ENCODE measurements at regions not wholly inside any gene's neighbourhood (a gene's known extent, or its start where the extent isn't known, plus 50 kb on each side); places are given as distances from the start of the nearest gene placed in this dataset.
A peak's percentile ranks its signal among the peaks of the same experiment; 100 is the strongest.

- Histone ChIP-seq H3K9ac (ENCODE audit: low read depth, low read length) (no peak overlapping the region), H3K4me3 (ENCODE audit: low read depth in 1 of 2, low read length in 2 of 2) (no peak overlapping the region), H2AFZ (ENCODE audit: low read depth, low read length) (no peak overlapping the region), H3K4me2 (ENCODE audit: insufficient read depth, low read length) (no peak overlapping the region), H3K79me2 (ENCODE audit: insufficient read depth, low read length) (no peaks in the 10 kb centered on the region), H3K36me3 (ENCODE audit: insufficient read depth, low read length) (no peaks in the 10 kb centered on the region), H3K27me3 (ENCODE audit: insufficient read depth, low read length, poor library complexity) (no peaks in the 10 kb centered on the region), H3K4me1 (ENCODE audit: insufficient read depth, low read length) (peaks cover 54% of the 10 kb centered on the region), H3K27ac (ENCODE audit: low read length) (no peak overlapping the region; the same call in 1 of the 2 replicates), H4K20me1 (ENCODE audit: insufficient read depth, low read length) (no peaks in the 10 kb centered on the region), H3K9me3 (ENCODE audit: insufficient read depth, low read length, severe bottlenecking) (no peaks in the 10 kb centered on the region)
- no peak for DNase-seq
- ATAC-seq (ENCODE audit: insufficient read depth, low read depth): no peak
- TF ChIP-seq CTCF (IDR thresholded peaks at IDR 0.05; ENCODE audit: borderline replicate concordance, extremely low read depth, low read length, poor library complexity, severe bottlenecking) (no peak), EZH2 (IDR thresholded peaks at IDR 0.05; ENCODE audit: borderline replicate concordance, low read depth, low read length, severe bottlenecking) (no peak)
Measured at GRCh38 chr5:82636591-82636990, 358.4 kb upstream of the RPS23 start.

- Histone ChIP-seq H2AFZ (ENCODE audit: low read depth, low read length) (no peak overlapping the region), H3K4me3 (ENCODE audit: low read depth in 1 of 2, low read length in 2 of 2) (no peak overlapping the region), H3K4me2 (ENCODE audit: insufficient read depth, low read length) (no peak overlapping the region), H3K4me1 (ENCODE audit: insufficient read depth, low read length) (peaks cover 46% of the 10 kb centered on the region), H4K20me1 (ENCODE audit: insufficient read depth, low read length) (no peaks in the 10 kb centered on the region), H3K27ac (ENCODE audit: low read length) (peak overlapping the region; percentile 53), H3K79me2 (ENCODE audit: insufficient read depth, low read length) (no peaks in the 10 kb centered on the region), H3K27me3 (ENCODE audit: insufficient read depth, low read length, poor library complexity) (no peaks in the 10 kb centered on the region), H3K9ac (ENCODE audit: low read depth, low read length) (no peak overlapping the region), H3K36me3 (ENCODE audit: insufficient read depth, low read length) (no peaks in the 10 kb centered on the region), H3K9me3 (ENCODE audit: insufficient read depth, low read length, severe bottlenecking) (no peaks in the 10 kb centered on the region)
- ATAC-seq (ENCODE audit: insufficient read depth, low read depth) (peak; percentile 71), DNase-seq (peak; percentile 52)
- TF ChIP-seq CTCF (IDR thresholded peaks at IDR 0.05; ENCODE audit: borderline replicate concordance, extremely low read depth, low read length, poor library complexity, severe bottlenecking): no peak
- no peak for TF ChIP-seq EZH2 (IDR thresholded peaks at IDR 0.05; ENCODE audit: borderline replicate concordance, low read depth, low read length, severe bottlenecking)
Measured at GRCh38 chr5:82635561-82636288, 357.6 kb upstream of the RPS23 start.

GRCh38 chr5:82628364-82628910 is 350.3 kb upstream of the RPS23 start:
- no peaks in the 10 kb centered on the region for H3K27me3 ChIP-seq (ENCODE audit: insufficient read depth, low read length, poor library complexity)
- TF ChIP-seq CTCF (IDR thresholded peaks at IDR 0.05; ENCODE audit: borderline replicate concordance, extremely low read depth, low read length, poor library complexity, severe bottlenecking) (no peak), EZH2 (IDR thresholded peaks at IDR 0.05; ENCODE audit: borderline replicate concordance, low read depth, low read length, severe bottlenecking) (no peak)

More at GRCh38 chr5:82628364-82628910, 350.3 kb upstream of the RPS23 start:
- Histone ChIP-seq H3K4me1 (ENCODE audit: insufficient read depth, low read length) (peaks cover 7% of the 10 kb centered on the region; the same call in 1 of the 2 replicates), H3K9ac (ENCODE audit: low read depth, low read length) (no peak overlapping the region), H3K9me3 (ENCODE audit: insufficient read depth, low read length, severe bottlenecking) (no peaks in the 10 kb centered on the region), H3K27ac (ENCODE audit: low read length) (no peak overlapping the region), H3K4me3 (ENCODE audit: low read depth in 1 of 2, low read length in 2 of 2) (no peak overlapping the region), H3K36me3 (ENCODE audit: insufficient read depth, low read length) (no peaks in the 10 kb centered on the region), H3K4me2 (ENCODE audit: insufficient read depth, low read length) (no peak overlapping the region), H2AFZ (ENCODE audit: low read depth, low read length) (no peak overlapping the region), H4K20me1 (ENCODE audit: insufficient read depth, low read length) (no peaks in the 10 kb centered on the region), H3K79me2 (ENCODE audit: insufficient read depth, low read length) (no peaks in the 10 kb centered on the region)
- DNase-seq (no peak), ATAC-seq (ENCODE audit: insufficient read depth, low read depth) (no peak)

Measured in DND-41 (cell line).